Suprapubic skin (tissue), 4 donors: ENCODE measurements at regions not wholly inside any gene's neighbourhood (a gene's known extent, or its start where the extent isn't known, plus 50 kb on each side); places are given as distances from the start of the nearest gene placed in this dataset.

ENCODE experiments used
- DNase-seq, 2 donors: peaks; one replicate each; pipeline ENCODE4 v3.0.0-alpha.2; 2019; ENCODE audit warnings: low spot score in 2 of 2
- H3K27ac ChIP-seq: fragments of 200-600 bp; sonication (generic); one replicate; pipeline ENCODE4 v1.5.1; 2019
- H3K27me3 ChIP-seq: fragments of 200-600 bp; sonication (generic); one replicate; pipeline ENCODE4 v1.5.1; 2019
- H3K36me3 ChIP-seq: fragments of 200-600 bp; sonication (generic); one replicate; pipeline ENCODE4 v1.5.1; 2019
- H3K4me1 ChIP-seq: fragments of 200-600 bp; sonication (generic); one replicate; pipeline ENCODE4 v1.5.1; 2019
- H3K4me3 ChIP-seq: fragments of 200-600 bp; sonication (generic); one replicate; pipeline ENCODE4 v1.5.1; 2019; ENCODE audit warnings: mild to moderate bottlenecking
- H3K9me3 ChIP-seq: fragments of 200-600 bp; sonication (generic); one replicate; pipeline ENCODE4 v1.5.1; 2019
- EP300 ChIP-seq: sonication (generic); formaldehyde crosslinking; IDR thresholded peaks from one replicate; pipeline ENCODE4 v1.6.1; 2017; ENCODE audit warnings: antibody characterized with exemption
- POLR2A ChIP-seq, 2 donors: fragments of 450-650 bp; IDR thresholded peaks; one replicate each; pipeline ENCODE4 v1.6.1; 2017; ENCODE audit warnings: antibody characterized with exemption in 2 of 2, mild to moderate bottlenecking in 2 of 2, moderate library complexity in 2 of 2
- POLR2AphosphoS5 ChIP-seq, 3 donors: sonication (generic); formaldehyde crosslinking; IDR thresholded peaks; one replicate each; pipeline ENCODE4 v1.6.1; 2017; ENCODE audit warnings: antibody characterized with exemption in 3 of 3
- WGBS: methylation state at CpG from one replicate; pipeline ENCODE4 v1.1.5; 2018; 5-methylcytosine and 5-hydroxymethylcytosine counted together
- TF ChIP-seq, protein P1 (sequence below), 2 donors: fragments of 200-600 bp in 1 of 2; fragments of 450-650 bp in 1 of 2; sonication (generic) in 1 of 2; IDR thresholded peaks; one replicate each; pipeline ENCODE4 v1.5.1; 2016 to 2019; ENCODE audit warnings: antibody characterized with exemption in 2 of 2, mild to moderate bottlenecking in 1 of 2, moderate library complexity in 1 of 2

DNA sequence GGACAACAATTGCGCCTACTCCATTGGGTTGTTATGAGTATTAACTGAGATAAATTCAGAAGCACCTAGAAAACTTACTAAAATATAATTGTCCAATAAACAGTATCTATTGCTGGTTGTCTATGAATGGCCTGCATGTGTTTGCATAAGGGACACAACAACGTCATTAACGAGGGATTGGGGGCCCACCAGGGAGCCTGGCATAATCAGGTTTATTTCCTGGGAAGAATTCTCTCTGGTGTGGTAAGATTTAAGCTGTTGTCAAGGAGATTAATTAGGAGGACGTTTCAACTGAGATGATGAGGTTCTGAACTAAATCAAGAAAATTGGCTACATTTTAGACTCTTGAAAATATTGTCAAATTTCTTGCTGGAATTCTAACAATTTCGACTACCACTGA, 176.1 kb upstream of the CDIN1 start:
- no peak for TF ChIP-seq POLR2A (IDR thresholded peaks at IDR 0.05)
- TF ChIP-seq, protein P1, sequence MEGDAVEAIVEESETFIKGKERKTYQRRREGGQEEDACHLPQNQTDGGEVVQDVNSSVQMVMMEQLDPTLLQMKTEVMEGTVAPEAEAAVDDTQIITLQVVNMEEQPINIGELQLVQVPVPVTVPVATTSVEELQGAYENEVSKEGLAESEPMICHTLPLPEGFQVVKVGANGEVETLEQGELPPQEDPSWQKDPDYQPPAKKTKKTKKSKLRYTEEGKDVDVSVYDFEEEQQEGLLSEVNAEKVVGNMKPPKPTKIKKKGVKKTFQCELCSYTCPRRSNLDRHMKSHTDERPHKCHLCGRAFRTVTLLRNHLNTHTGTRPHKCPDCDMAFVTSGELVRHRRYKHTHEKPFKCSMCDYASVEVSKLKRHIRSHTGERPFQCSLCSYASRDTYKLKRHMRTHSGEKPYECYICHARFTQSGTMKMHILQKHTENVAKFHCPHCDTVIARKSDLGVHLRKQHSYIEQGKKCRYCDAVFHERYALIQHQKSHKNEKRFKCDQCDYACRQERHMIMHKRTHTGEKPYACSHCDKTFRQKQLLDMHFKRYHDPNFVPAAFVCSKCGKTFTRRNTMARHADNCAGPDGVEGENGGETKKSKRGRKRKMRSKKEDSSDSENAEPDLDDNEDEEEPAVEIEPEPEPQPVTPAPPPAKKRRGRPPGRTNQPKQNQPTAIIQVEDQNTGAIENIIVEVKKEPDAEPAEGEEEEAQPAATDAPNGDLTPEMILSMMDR (IDR thresholded peaks at IDR 0.05), result no peak
- no peak for TF ChIP-seq EP300
- no peak for TF ChIP-seq POLR2AphosphoS5 (IDR thresholded peaks at IDR 0.05)
- no peaks in the 10 kb centered on the region for H3K9me3 ChIP-seq
- DNase-seq, result no peak
- no peaks in the 10 kb centered on the region for H3K27me3 ChIP-seq
- 73% methylated on average over 5 of the region's 5 CpGs for WGBS
- no peak overlapping the region for H3K4me3 ChIP-seq
- H3K36me3 ChIP-seq, result no peaks in the 10 kb centered on the region
- no peak overlapping the region for H3K27ac ChIP-seq
- H3K4me1 ChIP-seq, result no peaks in the 10 kb centered on the region

DNA sequence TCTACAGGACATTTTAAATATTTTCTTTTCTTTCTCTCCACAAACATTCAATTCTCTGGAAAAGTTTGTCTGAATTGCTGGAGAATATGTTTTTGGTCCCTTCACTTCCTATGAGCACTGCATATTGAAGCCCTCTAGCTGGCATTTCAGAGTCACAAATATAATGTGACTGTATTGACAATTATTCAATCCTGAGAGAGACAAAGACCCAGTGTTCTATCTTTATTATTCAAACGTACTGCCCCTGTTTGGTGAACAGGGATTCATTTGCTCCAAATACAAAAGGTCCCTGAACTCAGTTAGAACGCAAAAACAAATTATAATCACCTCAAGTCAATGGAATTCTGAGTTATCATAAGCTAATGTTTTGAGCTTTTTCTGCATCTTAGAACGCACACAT, 173.1 kb upstream of the CDIN1 start:
- TF ChIP-seq POLR2AphosphoS5 (IDR thresholded peaks at IDR 0.05) (no peak), EP300 (no peak), POLR2A (IDR thresholded peaks at IDR 0.05) (no peak)
- TF ChIP-seq, protein P1 (IDR thresholded peaks at IDR 0.05), result no peak
- WGBS, result 76% methylated on average over 3 of the region's 3 CpGs

DNA sequence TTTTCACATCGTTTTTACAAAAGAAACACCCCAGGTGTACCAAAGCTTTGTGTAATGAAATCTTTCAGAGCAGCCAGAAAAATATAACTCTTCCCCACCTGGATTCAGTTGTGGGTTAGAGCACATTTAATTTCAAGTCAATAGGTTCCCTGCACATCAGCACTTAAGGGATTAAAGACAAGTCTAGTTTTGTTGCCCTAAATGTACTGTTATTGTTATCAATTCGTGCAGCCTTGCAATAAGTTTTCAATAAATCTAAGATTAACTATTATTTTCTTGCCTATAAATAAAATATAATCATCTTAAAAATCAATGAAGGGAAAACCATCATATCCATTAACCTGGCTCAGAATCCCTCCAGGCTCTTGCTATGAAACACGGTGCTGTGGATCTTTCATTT, 172.5 kb upstream of the CDIN1 start:
- 60% methylated on average over 3 of the region's 3 CpGs for WGBS

More for the DNA sequence above, 173.1 kb upstream of the CDIN1 start:
- Histone ChIP-seq H3K36me3 (no peaks in the 10 kb centered on the region), H3K4me1 (no peaks in the 10 kb centered on the region), H3K27ac (no peak overlapping the region), H3K9me3 (no peaks in the 10 kb centered on the region), H3K27me3 (no peaks in the 10 kb centered on the region), H3K4me3 (no peak overlapping the region)
- DNase-seq, result no peak

DNA sequence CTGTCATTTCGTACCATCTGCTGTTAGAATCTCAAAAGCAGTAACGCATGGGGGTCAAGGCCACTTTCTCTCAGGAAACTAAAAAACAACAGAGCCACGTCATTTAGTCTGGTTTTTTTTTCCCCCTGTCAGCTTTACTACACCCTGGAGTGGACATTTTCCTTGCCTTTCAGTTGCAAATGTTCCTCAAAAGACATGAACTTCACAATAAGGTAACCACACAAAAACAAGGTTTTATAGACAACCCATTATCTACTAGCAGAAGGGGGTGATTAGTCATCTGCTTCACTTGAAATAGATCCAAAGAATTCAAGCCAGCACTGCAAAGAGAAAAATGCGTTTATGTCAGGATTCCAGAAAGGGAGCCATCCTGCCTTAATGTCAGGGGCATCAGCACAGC, 171.8 kb upstream of the CDIN1 start:
- WGBS, result 58% methylated on average over 4 of the region's 4 CpGs
- Histone ChIP-seq H3K9me3 (no peaks in the 10 kb centered on the region), H3K27ac (no peak overlapping the region), H3K4me1 (no peaks in the 10 kb centered on the region), H3K27me3 (no peaks in the 10 kb centered on the region), H3K36me3 (no peaks in the 10 kb centered on the region), H3K4me3 (no peak overlapping the region)
- DNase-seq, result no peak
- no peak for TF ChIP-seq POLR2A (IDR thresholded peaks at IDR 0.05)
- TF ChIP-seq EP300, result no peak
- TF ChIP-seq POLR2AphosphoS5 (IDR thresholded peaks at IDR 0.05), result no peak
- TF ChIP-seq, protein P1 (IDR thresholded peaks at IDR 0.05), result no peak

More for the DNA sequence above, 172.5 kb upstream of the CDIN1 start:
- TF ChIP-seq POLR2A (IDR thresholded peaks at IDR 0.05), result no peak
- TF ChIP-seq EP300, result no peak
- Histone ChIP-seq H3K4me3 (no peak overlapping the region), H3K9me3 (no peaks in the 10 kb centered on the region), H3K27ac (no peak overlapping the region), H3K36me3 (no peaks in the 10 kb centered on the region), H3K4me1 (no peaks in the 10 kb centered on the region), H3K27me3 (no peaks in the 10 kb centered on the region)
- no peak for DNase-seq

DNA sequence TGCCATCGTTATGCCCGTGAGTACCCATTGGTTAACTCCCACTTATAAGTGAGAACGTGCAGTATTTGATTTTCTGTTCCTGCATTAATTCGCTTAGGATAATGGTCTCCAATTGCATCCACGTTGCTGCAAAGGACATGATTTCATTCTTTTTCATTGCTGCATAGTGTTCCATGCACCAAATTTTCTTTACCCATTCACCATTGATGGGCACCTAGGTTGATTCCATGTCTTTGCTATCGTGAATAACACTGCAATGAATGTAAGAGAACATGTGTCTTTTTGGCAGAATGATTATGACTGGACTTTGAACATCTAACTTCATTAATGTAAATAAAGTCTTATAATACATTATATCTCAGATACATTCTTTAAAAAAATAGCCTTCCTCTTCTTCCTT, 169.6 kb upstream of the CDIN1 start:
- H3K36me3 ChIP-seq, result no peaks in the 10 kb centered on the region
- no peak for DNase-seq
- H3K9me3 ChIP-seq, result no peaks in the 10 kb centered on the region
- H3K27me3 ChIP-seq, result no peaks in the 10 kb centered on the region
- H3K4me3 ChIP-seq, result no peak overlapping the region
- no peaks in the 10 kb centered on the region for H3K4me1 ChIP-seq
- H3K27ac ChIP-seq, result no peak overlapping the region
- WGBS, result 94% methylated on average over 6 of the region's 6 CpGs
- TF ChIP-seq, protein P1 (IDR thresholded peaks at IDR 0.05), result no peak
- no peak for TF ChIP-seq POLR2A (IDR thresholded peaks at IDR 0.05)
- TF ChIP-seq EP300, result no peak
- no peak for TF ChIP-seq POLR2AphosphoS5 (IDR thresholded peaks at IDR 0.05)

DNA sequence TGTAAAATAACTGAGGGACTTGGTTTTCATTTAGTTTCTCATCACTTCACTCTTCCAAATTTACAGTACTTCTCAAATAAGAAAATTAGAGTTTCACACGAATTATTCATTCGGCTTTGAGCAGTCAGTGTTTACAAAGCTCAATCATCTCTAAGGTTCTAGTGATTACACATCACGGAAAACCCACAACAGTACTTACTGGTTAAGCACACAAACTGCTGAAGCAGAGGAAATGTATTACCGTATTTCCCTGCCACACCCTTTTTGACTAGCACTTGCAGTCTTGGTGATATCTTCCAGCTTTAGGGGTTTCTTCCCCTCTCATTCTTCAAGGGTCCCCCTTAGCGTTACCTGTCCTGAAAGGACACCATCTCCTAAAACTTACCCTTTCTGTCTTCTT, 164.8 kb upstream of the CDIN1 start:
- H3K4me3 ChIP-seq, result no peak overlapping the region
- no peaks in the 10 kb centered on the region for H3K36me3 ChIP-seq
- WGBS, result 71% methylated on average over 5 of the region's 5 CpGs
- H3K4me1 ChIP-seq, result no peaks in the 10 kb centered on the region
- H3K27ac ChIP-seq, result no peak overlapping the region
- no peaks in the 10 kb centered on the region for H3K27me3 ChIP-seq
- DNase-seq, result no peak
- H3K9me3 ChIP-seq, result no peaks in the 10 kb centered on the region
- TF ChIP-seq POLR2A (IDR thresholded peaks at IDR 0.05), result no peak
- TF ChIP-seq, protein P1 (IDR thresholded peaks at IDR 0.05), result no peak
